GM13977 (cell line): ENCODE measurements at regions not wholly inside any gene's neighbourhood (a gene's known extent, or its start where the extent isn't known, plus 50 kb on each side); places are given as distances from the start of the nearest gene placed in this dataset.

ENCODE experiments used
- DNase-seq: peaks from one replicate; pipeline ENCODE4 v3.0.0; 2012; ENCODE audit warnings: low spot score
- CTCF ChIP-seq: IDR thresholded peaks from 2 replicates; pipeline ENCODE4 v1.5.1; 2012; ENCODE audit warnings: mild to moderate bottlenecking, control low read depth; ENCODE audit not compliant: insufficient read depth; ENCODE audit errors: extremely low read depth, missing control alignments
- in situ Hi-C: fragments of 300-500 bp; cut with MboI; formaldehyde crosslinking; loops from one replicate; pipeline ENCODE4 v1.12.0; 2022; ENCODE audit warnings: low sequenced_read_pairs, low pct_unique_long_range_greater_than_20kb, mixed read lengths, inconsistent platforms; ENCODE audit not compliant: unreplicated experiment

DNA sequence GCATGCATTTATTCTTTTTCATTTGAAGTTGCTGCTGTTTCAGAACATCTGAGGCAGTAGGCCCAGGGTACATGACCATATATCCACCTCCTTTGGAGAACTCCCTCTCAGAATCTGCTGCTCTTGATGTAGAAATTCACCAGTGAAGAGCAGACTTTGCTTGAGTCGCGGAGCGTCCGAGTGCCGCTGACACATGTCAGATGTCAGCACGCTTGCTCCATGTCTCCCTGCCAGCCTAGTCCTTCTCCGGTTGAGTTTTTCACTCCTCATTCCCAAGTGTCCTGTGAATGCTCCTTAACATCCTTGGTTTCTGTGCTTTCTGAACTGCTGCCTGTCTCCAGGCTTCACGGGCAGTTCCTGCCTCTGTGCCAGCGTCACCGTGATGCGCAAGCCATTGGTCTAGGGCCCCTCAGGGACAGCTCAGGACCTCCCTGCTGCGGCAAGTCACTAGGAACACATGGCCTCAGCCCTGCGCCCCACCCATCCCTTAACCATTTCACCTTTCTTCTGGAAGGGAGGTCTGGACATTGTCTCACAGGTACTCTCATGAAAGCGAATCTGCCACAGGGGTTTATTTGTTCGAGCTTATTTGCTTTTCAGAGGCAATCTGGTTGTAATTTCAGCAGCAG, 93.1 kb upstream of the RBPJ start:
- no peak for TF ChIP-seq CTCF
- DNase-seq = no peak
- in situ Hi-C loops = no loop called here

- in situ Hi-C loops = no loop called here
- no peak for DNase-seq
- no peak for TF ChIP-seq CTCF
Observed at GRCh38 chr4:26228883-26229282, 91.9 kb upstream of the RBPJ start.

DNA sequence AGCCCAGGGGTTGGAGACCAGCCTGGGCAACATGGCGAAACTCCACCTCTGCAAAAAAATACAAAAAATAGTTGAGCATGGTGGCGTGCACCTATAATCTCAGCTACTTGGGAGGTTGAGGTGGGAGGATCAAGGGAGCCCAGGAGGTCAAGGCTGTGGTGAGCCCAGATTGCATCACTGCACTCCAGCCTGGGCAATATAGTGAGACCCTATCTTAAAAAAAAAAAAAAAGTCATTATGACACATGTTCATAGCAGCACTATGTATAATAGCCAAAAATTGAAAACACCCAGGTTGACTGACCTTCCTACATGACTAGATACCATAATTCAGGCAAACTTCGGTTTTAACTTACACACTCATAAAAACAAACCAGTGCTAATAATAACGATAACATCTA, 90.8 kb upstream of the RBPJ start:
- in situ Hi-C loops = no loop called here
- DNase-seq = no peak
- TF ChIP-seq CTCF = no peak

GRCh38 chr4:26233350-26233749, 87.5 kb upstream of the RBPJ start:
- DNase-seq = no peak
- TF ChIP-seq CTCF = no peak
- in situ Hi-C loops = no loop called here

DNA sequence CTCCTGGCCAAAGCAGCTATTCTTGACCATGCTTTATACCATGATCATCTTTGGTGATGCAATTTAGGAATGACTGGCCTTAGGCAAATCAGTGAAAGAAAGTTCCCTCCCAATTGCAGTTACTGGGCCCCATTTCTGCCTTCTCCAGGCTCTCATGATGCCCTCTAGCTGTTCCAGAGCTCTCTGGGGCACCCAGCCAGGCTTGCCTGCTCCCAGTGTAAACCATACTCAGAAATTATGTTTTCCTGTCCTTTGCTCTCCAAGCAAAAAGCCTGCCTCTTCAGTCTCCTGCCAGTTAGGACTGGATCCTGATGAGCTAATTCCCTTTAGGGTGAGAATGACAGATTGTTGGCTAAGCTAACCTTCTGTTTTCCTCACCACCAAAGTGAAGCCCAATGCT, 85.3 kb upstream of the RBPJ start:
- in situ Hi-C loops = no loop called here
- no peak for DNase-seq
- no peak for TF ChIP-seq CTCF

GRCh38 chr4:26237916-26238315, 82.9 kb upstream of the RBPJ start:
- no peak for DNase-seq
- in situ Hi-C loops = no loop called here
- no peak for TF ChIP-seq CTCF

DNA sequence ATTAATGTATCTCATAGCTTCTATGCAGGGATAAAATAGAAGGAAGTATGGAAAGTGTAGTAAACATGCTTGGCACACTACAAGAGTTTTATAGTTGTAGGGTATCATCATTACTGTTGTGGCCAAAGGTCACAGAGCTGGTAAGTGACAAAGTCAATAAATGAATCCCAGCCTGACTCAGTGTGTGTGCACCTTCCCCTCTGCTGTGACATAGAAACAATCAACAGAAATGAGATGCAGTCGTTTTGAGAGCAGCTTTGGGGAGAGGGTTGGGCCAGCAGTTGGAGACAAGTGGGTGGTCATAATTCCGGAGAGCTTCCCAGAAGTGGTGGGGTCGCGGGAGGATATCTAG, 82.4 kb upstream of the RBPJ start:
- in situ Hi-C loops = no loop called here
- no peak for DNase-seq
- no peak for TF ChIP-seq CTCF
